K562 (cell line): ENCODE measurements at regions not wholly inside any gene's neighbourhood (a gene's known extent, or its start where the extent isn't known, plus 50 kb on each side); places are given as distances from the start of the nearest gene placed in this dataset.

Source experiments
- ATAC-seq: fragments of 200-7000 bp; cut with Tn5 transposase; 3 replicates; pipeline ENCODE4 v1.9.1; 2020; ENCODE audit warnings: moderate library complexity
- BruUV-seq: library from RNA; stranded (reverse); fragments of 400-500 nt; replicated peaks from 2 replicates; lab custom pipeline; 2021; lab: Mats Ljungman, UMichigan
- CTCF ChIA-PET: fragments of 300-600 bp; formaldehyde crosslinking; extraction: SDS; loops from one replicate; lab custom pipeline; 2021; ENCODE audit warnings: low intra/inter-chr PET ratio; lab: Yijun Ruan, JAX
- POLR2A ChIA-PET: fragments of 300-600, 350-650 bp; sonication (Branson Sonifier 250); formaldehyde crosslinking; extraction: SDS; loops from one replicate; lab custom pipeline; 2021; ENCODE audit warnings: antibody characterized with exemption, inconsistent platforms; lab: Yijun Ruan, JAX
- DNase-seq, 4 experiments: peaks; one replicate each; pipeline versions ENCODE4 v3.0.0 to v3.0.0-alpha.2; 2011 to 2018; ENCODE audit warnings: low spot score in 3 of 4, mixed read lengths in 3 of 4; ENCODE audit errors: extremely low read depth in 1 of 4
- FAIRE-seq: peaks from 2 replicates; lab custom pipeline; 2011; peaks lifted over from hg19 to GRCh38; lab: Jason Lieb, UNC
- H2AFZ ChIP-seq: 2 replicates; pipeline ENCODE4 v1.6.0; 2011; ENCODE audit warnings: low read depth, low read length, control low read depth, inconsistent platforms
- H3K27ac ChIP-seq: fragments of 200-600 bp; 3 replicates; pipeline ENCODE4 v1.8.0; 2011; ENCODE audit warnings: low read depth, mild to moderate bottlenecking, control low read depth, inconsistent platforms, low read length, moderate library complexity, mixed read lengths; ENCODE audit errors: extremely low read depth
- H3K27me3 ChIP-seq, 2 experiments: fragments of 300-600 bp in 1 of 2; 2 replicates in 1 of 2; 3 replicates in 1 of 2; pipeline versions ENCODE4 v1.6.0 to v1.8.0; 2011; ENCODE audit warnings: inconsistent platforms in 2 of 2, low read length in 2 of 2, mild to moderate bottlenecking in 1 of 2, mixed read lengths in 1 of 2, moderate library complexity in 1 of 2; ENCODE audit not compliant: control insufficient read depth in 2 of 2, insufficient read depth in 2 of 2
- H3K36me3 ChIP-seq: fragments of 300-600 bp; 3 replicates; pipeline ENCODE4 v1.8.0; 2011; ENCODE audit warnings: mild to moderate bottlenecking, low read length, inconsistent platforms; ENCODE audit not compliant: control insufficient read depth, insufficient read depth
- H3K4me1 ChIP-seq, 2 experiments: fragments of 200-600 bp in 1 of 2; replicated peaks in 1 of 2; 2 replicates in 1 of 2; 3 replicates in 1 of 2; pipeline versions ENCODE4 v1.5.1 to v1.8.0; 2011; ENCODE audit warnings: inconsistent platforms in 2 of 2, low read length in 2 of 2, mild to moderate bottlenecking in 1 of 2, mixed read lengths in 1 of 2, moderate library complexity in 1 of 2; ENCODE audit not compliant: control insufficient read depth in 2 of 2, insufficient read depth in 2 of 2
- H3K4me2 ChIP-seq: 2 replicates; pipeline ENCODE4 v1.6.1; 2011; ENCODE audit warnings: low read length, control low read depth, inconsistent platforms, mixed read lengths; ENCODE audit not compliant: insufficient read depth
- H3K4me3 ChIP-seq: fragments of 200-600 bp; sonication (generic), shearing (Covaris generic); 2 replicates; pipeline ENCODE4 v1.5.1; 2016; ENCODE audit warnings: control low read depth, inconsistent platforms
- H3K79me2 ChIP-seq: fragments of 200-600 bp; 3 replicates; pipeline ENCODE4 v1.8.0; 2011; ENCODE audit warnings: low read length, inconsistent platforms; ENCODE audit not compliant: control insufficient read depth, insufficient read depth
- H3K9ac ChIP-seq, 2 experiments: 2 replicates each; pipeline versions ENCODE4 v1.6.0 to v1.6.1; 2011; ENCODE audit warnings: low read depth in 2 of 2, low read length in 2 of 2, control low read depth in 1 of 2, inconsistent platforms in 1 of 2, mild to moderate bottlenecking in 1 of 2, mixed read lengths in 1 of 2; ENCODE audit not compliant: insufficient read depth in 1 of 2
- H3K9me1 ChIP-seq: one replicate; pipeline ENCODE4 v1.6.0; 2011; ENCODE audit warnings: inconsistent platforms, mild to moderate bottlenecking, low read length, moderate library complexity; ENCODE audit not compliant: control insufficient read depth, insufficient read depth
- H3K9me3 ChIP-seq: replicated peaks from 2 replicates; pipeline ENCODE4 v1.5.1; 2011; ENCODE audit warnings: low read depth, low read length, inconsistent platforms; ENCODE audit not compliant: control insufficient read depth, insufficient read depth
- H4K20me1 ChIP-seq: replicated peaks from 2 replicates; pipeline ENCODE4 v1.6.1; 2011; ENCODE audit warnings: low read length, inconsistent platforms, mixed read lengths; ENCODE audit not compliant: control insufficient read depth, insufficient read depth
- CHD1 ChIP-seq: fragments of 200-600 bp; sonication (generic); IDR thresholded peaks from one replicate; pipeline ENCODE4 v1.6.1; 2012; ENCODE audit warnings: mild to moderate bottlenecking, moderate library complexity, low read length, inconsistent platforms
- EWSR1 ChIP-seq: fragments of 450-650 bp; IDR thresholded peaks from 2 replicates; pipeline ENCODE4 v1.6.1; 2018; ENCODE audit warnings: borderline replicate concordance, mild to moderate bottlenecking, low read depth, moderate library complexity; ENCODE audit not compliant: partially characterized antibody
- TRIM25 ChIP-seq: fragments of 450-650 bp; IDR thresholded peaks from 2 replicates; pipeline ENCODE4 v1.7.0; 2016; ENCODE audit warnings: borderline replicate concordance
- ZBTB11 ChIP-seq, 3 experiments: fragments of 200-800 bp in 1 of 3; fragments of 250-450 bp in 1 of 3; fragments of 450-650 bp in 1 of 3; sonication (Bioruptor Pico) in 1 of 3; sonication (Bioruptor generic) in 1 of 3; formaldehyde crosslinking in 1 of 3; IDR thresholded peaks; 2 replicates each; pipeline versions ENCODE4 v1.6.1 to v1.8.0; 2016 to 2022; ENCODE audit warnings: mild to moderate bottlenecking in 2 of 3, missing genetic modification characterization in 2 of 3, missing compliant biosample characterization in 1 of 3, moderate library complexity in 1 of 3
- ZNF197 ChIP-seq: fragments of 200-800 bp; sonication (Bioruptor generic); IDR thresholded peaks from 2 replicates; pipeline ENCODE4 v1.6.1; 2016; ENCODE audit warnings: low read depth, missing genetic modification characterization, missing compliant biosample characterization
- ZNF76 ChIP-seq: fragments of 250-450 bp; sonication (Bioruptor Pico); IDR thresholded peaks from 2 replicates; pipeline ENCODE4 v1.4.0; 2020; ENCODE audit warnings: mild to moderate bottlenecking, moderate library complexity, borderline replicate concordance
- ZNF780A ChIP-seq: fragments of 250-450 bp; sonication (Bioruptor Pico); IDR thresholded peaks from 2 replicates; pipeline ENCODE4 v1.5.0; 2021; ENCODE audit warnings: mild to moderate bottlenecking
- WGBS: fragments of 100-300 bp; shearing (Covaris generic); methylation state at CpG from one replicate; pipeline ENCODE4 v1.1.6; 2016; ENCODE audit warnings: low coverage, mixed read lengths; ENCODE audit not compliant: insufficient coverage; ENCODE audit errors: missing lambda C conversion rate; 5-methylcytosine and 5-hydroxymethylcytosine counted together
- in situ Hi-C: fragments of 300-500 bp; cut with MboI; formaldehyde crosslinking; loops from 4 replicates; pipeline ENCODE4 v1.15.0; 2018; ENCODE audit warnings: inconsistent platforms, mixed read lengths
- intact Hi-C: fragments of 100-400 bp; cut with micrococcal nuclease; formaldehyde crosslinking; loops from 2 replicates; pipeline ENCODE4 v1.14.2; 2022

GRCh38 chr2:142190805-142191204 lies 60.0 kb upstream of the LRP1B start:
- H3K4me3 ChIP-seq: no peak overlapping the region
- no peaks in the 10 kb centered on the region for H3K79me2 ChIP-seq
- no peaks in the 10 kb centered on the region for H3K4me1 ChIP-seq
- intact Hi-C loops (no loop called here), in situ Hi-C loops (no loop called here)
- no peak overlapping the region for H3K27ac ChIP-seq
- H3K4me2 ChIP-seq: no peak overlapping the region
- no TSS peak for BruUV-seq
- CTCF ChIA-PET: no interaction called here
- ATAC-seq: no peak
- H4K20me1 ChIP-seq: no peaks in the 10 kb centered on the region
- no peak overlapping the region for H3K9ac ChIP-seq
- no peaks in the 10 kb centered on the region for H3K27me3 ChIP-seq
- POLR2A ChIA-PET: no interaction called here
- H2AFZ ChIP-seq: no peak overlapping the region
- no peaks in the 10 kb centered on the region for H3K36me3 ChIP-seq
- no peak for DNase-seq
- H3K9me3 ChIP-seq: no peaks in the 10 kb centered on the region
- no peak for FAIRE-seq
- H3K9me1 ChIP-seq: no peaks in the 10 kb centered on the region
- 0% methylated on average over 1 of the region's 1 CpG for WGBS
- no peak for TF ChIP-seq CHD1
- TF ChIP-seq ZBTB11 (CRISPR knock-in tag; IDR thresholded peaks at IDR 0.05): no peak
- no peak for TF ChIP-seq ZNF780A (CRISPR knock-in tag)
- no peak for TF ChIP-seq ZNF197 (CRISPR knock-in tag)
- TF ChIP-seq TRIM25: no peak
- no peak for TF ChIP-seq ZNF76 (CRISPR knock-in tag)
- TF ChIP-seq EWSR1: no peak
